ENCODE measurements at regions not wholly inside any gene's neighbourhood (a gene's known extent, or its start where the extent isn't known, plus 50 kb on each side); places are given as distances from the start of the nearest gene placed in this dataset.

DNA sequence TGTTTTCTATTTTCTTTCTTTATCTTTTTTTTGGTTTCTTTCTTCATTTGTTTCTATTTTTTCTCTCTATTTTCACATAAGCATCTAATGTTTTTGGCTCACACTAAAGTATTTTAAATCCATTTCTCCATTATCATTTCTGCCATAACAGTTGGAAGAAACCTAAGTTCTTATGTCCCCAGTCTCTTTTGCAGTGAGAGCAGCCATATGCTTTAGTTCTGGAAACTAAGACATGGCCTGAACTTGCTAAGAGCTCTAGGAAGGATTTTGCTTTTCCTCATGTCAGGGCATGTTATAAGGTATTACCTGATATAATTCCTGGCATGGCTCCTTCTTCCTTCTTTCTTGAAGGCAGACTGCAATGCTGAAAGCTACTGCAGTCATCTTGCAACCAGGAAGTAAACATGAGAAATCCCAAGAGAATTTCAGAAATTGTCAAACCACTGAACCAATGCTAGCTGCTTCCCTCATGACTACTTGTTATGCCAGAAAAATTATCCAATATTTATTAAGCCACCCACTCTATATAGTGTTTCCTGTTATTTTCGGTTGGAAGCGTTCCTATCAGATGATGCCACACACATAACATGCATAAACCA lies 171.1 kb downstream of the TAF11L14 start:
- TF ChIP-seq POLR2A (IDR thresholded peaks at IDR 0.05) (no peak), POLR2AphosphoS5 (IDR thresholded peaks at IDR 0.05) (no peak)
- TF ChIP-seq, protein P1, sequence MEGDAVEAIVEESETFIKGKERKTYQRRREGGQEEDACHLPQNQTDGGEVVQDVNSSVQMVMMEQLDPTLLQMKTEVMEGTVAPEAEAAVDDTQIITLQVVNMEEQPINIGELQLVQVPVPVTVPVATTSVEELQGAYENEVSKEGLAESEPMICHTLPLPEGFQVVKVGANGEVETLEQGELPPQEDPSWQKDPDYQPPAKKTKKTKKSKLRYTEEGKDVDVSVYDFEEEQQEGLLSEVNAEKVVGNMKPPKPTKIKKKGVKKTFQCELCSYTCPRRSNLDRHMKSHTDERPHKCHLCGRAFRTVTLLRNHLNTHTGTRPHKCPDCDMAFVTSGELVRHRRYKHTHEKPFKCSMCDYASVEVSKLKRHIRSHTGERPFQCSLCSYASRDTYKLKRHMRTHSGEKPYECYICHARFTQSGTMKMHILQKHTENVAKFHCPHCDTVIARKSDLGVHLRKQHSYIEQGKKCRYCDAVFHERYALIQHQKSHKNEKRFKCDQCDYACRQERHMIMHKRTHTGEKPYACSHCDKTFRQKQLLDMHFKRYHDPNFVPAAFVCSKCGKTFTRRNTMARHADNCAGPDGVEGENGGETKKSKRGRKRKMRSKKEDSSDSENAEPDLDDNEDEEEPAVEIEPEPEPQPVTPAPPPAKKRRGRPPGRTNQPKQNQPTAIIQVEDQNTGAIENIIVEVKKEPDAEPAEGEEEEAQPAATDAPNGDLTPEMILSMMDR (IDR thresholded peaks at IDR 0.05), result no peak

Measured in breast epithelium (tissue), 3 donors.